GM21390 (cell line): ENCODE measurements at regions not wholly inside any gene's neighbourhood (a gene's known extent, or its start where the extent isn't known, plus 50 kb on each side); places are given as distances from the start of the nearest gene placed in this dataset.

Experiments used
- ATAC-seq: cut with Tn5 transposase; IDR thresholded peaks from one replicate; pipeline ENCODE4 v1.9.1; 2021; ENCODE audit not compliant: unreplicated experiment

DNA sequence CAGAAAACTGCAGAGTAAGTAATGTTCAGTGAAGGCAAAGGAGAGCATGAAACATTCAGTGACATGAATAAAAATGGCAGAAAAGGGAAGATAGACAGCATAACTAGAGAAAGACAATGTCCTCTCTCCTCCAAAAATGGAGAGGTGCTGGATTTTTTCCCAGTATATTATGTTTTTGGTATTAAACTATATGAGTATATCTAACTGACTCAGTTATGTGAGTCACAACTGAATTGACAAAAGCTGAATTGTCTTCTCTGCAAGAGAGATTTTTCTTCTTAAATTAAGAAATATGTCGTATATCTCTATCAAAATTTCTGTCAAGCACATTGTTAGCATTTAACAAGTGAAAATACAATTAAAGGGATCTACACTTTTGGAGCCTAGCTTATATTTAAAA, 375.1 kb downstream of the CHSY3 start:
- ATAC-seq: no peak

GRCh38 chr5:130278136-130278535, 373.9 kb downstream of the CHSY3 start:
- ATAC-seq: no peak

- ATAC-seq: no peak
These were observed 373.3 kb downstream of the CHSY3 start for GRCh38 chr5:130277522-130277921.

GRCh38 chr5:130277002-130277401, 372.7 kb downstream of the CHSY3 start:
- no peak for ATAC-seq

DNA sequence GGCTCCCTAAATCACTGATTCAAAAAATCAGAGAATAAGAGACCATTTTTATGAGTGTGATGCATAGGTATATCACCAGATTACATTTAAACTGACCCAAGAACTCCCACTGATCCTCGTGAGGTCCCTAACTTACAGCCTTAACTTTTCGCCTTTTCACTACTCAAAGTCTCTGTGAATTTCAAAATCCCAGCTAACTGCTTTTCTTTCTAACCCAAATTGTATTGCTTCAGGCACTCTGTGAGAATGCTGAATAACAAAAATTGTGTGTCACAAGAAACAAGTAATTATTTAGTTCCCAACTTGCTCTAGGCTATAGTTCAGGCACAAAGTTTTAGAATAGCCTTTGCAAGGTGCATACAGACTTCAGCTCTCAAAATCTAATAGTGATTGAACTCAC, 368.6 kb downstream of the CHSY3 start:
- no peak for ATAC-seq

DNA sequence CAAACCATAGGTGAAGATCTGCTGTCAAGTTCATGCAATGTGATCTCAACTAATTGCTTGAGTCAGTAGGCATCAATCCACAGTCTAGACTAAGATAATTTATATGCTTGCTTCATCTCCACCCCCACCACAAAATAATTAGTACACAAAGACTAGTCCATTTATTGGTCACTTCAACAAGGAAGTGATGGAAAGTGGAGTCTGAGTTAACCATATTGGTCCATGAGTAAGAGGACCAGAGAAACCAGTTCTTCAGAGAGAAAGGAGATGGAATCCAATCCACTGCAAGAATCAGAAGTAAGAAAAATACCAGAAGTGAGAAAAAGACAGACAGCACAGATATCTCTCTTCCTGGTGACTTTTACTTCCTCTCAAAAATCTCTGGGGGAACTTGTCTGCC, 366.5 kb downstream of the CHSY3 start:
- no peak for ATAC-seq

- no peak for ATAC-seq
These were observed 364.2 kb downstream of the CHSY3 start for GRCh38 chr5:130268489-130268888.

- no peak for ATAC-seq
These were observed 363.7 kb downstream of the CHSY3 start for GRCh38 chr5:130267926-130268325.

- no peak for ATAC-seq
These were observed 356.2 kb downstream of the CHSY3 start for GRCh38 chr5:130260481-130260880.

- no peak for ATAC-seq
These were observed 347.7 kb downstream of the CHSY3 start for GRCh38 chr5:130251931-130252330.

GRCh38 chr5:130243641-130244040, 339.4 kb downstream of the CHSY3 start:
- no peak for ATAC-seq

- no peak for ATAC-seq
These were observed 333.5 kb downstream of the CHSY3 start for GRCh38 chr5:130237721-130238120.
